GM19035 (cell line): ENCODE measurements at regions not wholly inside any gene's neighbourhood (a gene's known extent, or its start where the extent isn't known, plus 50 kb on each side); places are given as distances from the start of the nearest gene placed in this dataset.

ENCODE experiments used
- ATAC-seq: cut with Tn5 transposase; IDR thresholded peaks from one replicate; pipeline ENCODE4 v1.9.1; 2021; ENCODE audit not compliant: unreplicated experiment

DNA sequence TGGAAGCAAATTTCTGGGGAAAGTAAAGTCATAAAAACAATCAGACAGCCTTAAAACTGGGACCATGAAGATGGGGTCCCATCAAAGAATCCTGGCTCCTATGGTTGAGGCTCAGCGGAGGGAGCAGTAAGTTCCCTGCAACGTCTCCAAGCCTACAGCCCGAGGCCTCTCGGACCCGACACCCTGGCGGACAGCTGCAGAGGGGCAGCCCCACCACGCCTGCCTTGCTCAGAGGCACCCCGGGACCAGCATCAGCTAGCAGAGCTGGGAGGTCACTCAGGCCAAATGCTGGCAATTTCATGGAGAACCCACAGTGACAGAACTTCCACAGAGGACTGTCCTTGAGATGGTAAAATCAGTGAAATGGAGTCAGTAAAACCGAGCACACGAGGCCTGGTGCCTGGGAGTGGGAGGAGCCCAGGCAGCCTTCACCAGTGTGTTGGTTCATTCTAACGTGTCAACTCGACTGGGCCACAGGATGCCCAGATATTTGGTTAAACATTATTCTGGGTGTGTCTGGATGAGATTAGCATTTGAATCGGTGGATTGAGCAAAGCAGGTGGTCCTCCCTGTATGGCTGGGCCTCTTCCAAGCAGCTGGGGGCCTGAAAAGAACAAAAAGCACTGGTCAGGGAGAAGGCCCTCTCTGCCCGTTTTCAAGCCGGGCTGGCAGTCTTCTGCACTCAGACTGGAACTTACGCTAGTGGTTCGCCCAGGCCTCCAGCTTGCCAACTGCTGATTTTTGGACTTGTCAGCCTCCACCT is 96.2 kb upstream of the INSIG1 start:
- no peak for ATAC-seq

DNA sequence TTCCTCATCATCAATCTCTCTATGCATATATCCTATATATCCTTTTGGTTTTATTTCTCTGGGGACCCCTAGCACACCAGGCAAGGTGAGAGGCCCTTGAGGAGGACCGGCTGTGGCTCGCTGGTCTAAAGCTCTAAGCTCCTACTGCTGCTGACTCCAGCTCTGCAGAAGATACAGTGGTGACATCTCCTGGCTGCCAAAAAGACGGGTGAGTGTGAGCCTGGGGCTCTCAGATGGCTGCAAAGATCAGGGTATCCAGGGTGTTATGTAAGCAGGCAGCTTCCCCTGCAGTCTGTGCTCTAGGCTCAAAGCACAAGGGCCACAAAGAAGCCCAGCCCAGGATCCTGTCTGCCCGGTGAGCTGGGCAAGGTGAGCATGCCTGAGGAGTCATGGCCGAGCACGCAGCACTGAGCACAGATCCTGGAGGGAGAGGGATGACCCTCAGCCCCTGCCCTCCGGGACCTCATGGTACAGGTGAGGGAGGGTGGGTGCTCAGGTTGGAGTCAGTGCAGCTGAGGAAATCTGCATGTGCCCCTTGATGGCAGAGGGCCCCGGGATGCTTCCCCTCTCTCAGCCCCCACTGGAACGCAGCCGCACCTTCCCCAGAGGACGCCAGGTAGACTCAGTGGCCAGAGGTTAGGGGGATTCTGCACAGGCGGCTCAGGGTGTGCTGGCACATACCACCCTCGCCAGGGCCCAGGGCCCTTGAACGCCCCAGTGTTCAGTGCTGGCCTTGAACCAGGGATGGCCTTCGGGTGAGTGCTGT is 95.4 kb upstream of the INSIG1 start:
- no peak for ATAC-seq

DNA sequence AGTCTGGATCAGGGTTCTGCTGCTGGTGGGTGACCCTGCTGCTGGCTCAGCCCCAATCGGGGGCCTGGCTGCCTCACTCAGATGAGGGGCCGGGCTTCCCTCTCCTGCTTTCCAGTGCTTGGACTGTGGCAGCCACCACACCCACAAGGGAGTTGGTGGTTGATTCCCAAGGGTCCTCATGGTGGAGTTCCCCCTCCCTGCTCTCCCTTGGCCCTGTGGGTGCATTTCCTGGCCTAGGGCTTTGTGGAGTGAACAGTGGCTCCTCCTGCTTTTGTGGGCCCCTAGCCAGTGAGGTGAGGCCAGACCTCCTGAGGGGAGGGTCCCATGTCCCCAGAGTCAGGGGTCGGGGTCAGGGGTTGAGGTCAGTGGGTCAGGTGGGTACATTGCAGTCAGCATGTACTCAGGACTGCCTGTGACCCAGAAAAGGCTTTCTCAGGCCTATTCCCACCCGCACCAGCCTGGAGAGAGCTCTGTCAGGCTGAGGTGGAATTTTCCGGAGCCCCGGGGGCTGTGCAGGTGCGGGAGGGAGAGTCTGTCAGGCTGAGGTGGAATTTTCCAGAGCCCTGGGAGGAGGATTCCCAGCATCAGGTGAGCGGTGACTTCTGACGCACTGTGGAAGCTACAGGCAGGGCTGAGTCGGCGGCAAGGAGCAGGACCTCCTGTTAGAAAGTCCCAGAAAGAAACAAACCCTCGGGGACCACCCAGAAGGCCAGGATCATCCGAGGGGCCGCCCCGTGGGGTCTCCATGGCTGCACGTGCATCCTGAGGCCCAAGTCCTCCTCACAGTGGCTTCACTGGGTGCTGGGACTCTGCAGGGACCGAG is 94.4 kb upstream of the INSIG1 start:
- no peak for ATAC-seq

DNA sequence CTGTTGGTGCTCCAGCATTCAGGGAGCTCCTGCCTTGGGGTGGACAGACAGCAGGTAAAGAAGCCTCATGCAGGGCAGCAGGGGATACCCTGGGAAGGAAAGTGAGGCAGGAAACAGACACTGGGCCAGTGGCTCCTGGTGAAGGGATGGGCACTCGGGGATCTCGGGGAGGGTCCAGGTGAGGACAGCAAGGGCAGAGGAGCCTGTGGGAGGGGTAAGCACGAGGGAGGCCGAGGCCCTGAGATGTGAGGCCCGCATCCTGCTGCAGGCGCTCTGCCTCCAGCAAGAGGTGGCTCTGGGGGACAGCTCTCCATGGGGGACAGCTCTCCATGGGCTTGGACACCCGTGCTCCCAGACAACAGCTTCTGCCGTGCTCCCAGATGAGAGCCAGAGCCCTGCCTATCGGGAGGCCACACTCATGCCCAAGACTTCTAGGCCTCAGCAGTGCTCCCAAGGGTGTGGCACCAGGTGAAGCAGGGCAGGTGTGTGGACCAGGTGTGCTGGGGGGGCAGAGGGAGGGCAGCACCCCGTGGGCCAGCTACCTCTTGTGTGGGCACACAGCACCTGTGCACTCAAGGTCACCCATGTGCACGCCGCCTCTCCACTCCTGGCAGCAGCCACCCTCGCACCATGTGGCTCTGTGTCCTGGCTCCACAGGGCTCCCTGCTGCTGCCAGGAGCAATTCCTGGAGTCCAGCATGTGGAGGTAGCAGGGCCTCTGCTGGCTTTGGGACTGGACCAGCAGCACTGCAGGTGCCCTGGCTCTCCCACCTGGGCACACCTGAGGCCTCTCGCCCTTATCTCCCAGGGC is 93.6 kb upstream of the INSIG1 start:
- ATAC-seq = no peak

DNA sequence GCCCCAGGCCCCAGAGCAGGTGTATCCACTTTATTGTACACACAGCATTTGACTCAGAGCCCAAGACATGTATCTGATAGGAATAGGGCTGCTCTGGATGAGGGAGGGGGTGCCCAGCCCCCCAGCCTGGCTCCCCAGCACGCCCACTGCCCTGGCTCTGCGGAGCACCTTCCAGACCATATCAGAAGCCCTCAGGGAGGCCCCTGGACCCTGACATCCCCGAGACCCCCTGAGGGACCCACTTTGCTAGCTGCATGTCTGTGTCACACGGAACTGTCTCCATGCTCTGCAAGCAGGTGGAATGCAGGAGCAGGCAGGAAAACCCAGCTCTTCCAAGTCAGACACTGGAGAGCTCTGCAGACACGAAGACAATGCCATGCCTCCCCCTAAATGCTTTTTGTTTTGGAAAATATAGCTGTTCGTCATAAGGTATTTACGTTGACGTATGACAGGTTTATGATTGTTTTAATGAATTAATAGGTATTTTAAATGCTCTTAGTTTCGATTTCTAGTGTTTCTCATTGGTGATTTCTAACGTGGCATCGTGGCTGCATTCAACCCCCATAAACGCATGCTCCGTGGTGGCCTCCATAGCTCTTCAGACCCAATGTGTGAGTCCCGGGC is 92.8 kb upstream of the INSIG1 start:
- ATAC-seq = no peak

DNA sequence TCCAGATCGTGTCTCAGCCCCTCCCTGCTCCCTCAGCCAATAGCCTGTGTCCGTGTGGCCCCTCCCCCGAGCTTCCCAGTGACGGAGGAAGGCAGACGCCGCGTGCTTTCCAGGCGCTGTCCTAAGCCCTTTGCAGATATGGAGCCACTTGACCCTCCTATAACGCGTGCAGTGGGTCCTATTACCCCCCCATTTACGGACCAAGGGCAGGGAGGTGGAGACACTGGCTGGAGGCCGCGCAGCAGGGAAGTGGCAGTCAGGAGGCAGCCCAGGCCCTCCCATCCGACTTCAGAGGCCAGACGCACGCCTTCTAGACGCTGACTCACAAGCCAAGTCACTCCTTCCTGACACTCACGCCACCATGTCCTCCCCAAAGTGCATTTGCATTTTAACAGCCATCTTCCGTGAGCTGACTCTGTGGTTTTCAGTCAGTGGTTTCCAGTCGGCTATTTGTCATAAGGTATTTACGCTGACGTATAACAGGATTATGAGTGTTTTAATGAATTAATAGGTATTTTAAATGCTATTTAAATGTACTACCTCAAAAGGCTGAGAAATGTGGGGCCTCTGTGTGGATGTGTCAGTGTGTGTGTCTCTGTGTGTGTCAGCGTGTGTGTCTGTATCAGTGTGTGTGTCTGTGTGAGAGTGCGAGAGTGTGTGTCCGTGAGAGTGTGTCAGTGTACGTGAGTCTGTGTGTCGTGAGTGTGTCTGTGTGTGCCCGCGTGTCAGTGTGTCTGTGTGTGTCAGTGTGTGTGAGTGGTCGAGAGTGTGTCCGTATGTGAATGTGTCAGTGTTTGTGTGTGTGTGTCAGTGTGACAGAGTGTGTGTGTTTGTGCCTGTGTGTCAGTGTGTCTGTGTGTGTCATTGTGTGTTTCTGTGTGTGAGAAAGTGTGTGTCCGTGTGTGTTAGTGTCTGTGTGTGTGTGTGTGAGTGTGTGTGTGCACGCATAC is 92.0 kb upstream of the INSIG1 start:
- peak; percentile 87 for ATAC-seq

DNA sequence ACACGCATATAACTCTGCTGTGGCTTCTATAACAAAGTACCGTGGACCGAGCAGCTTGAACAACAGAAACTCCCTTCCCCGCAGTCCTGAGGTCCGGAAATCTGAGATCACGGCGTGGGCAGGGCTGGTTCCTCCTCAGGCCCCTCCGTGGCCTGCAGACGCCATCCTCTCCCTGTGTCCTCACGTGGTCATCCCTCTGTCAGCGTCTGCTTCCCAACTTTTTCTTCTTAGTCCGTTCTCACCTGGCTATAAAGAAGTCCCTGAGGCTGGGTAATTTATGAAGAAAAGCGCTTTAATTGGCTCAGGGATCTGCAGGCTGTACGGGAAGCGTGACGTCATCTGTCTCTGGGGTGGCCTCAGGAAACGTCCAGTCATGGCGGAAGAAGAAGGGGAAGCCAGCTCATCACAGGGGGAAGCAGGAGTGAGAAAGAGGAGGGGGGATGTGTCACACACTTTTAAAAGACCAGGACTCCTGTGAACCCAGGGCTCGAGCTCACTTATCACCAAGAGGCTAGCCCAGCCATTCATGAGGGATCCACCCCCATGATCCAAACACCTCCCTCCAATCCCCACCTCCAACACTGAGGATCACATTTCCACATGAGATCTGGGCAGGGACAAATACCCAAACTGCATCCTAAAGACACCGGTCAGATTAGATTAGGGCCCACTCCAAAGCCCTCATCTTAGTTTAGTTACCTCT is 91.2 kb upstream of the INSIG1 start:
- peak; percentile 45 for ATAC-seq

DNA sequence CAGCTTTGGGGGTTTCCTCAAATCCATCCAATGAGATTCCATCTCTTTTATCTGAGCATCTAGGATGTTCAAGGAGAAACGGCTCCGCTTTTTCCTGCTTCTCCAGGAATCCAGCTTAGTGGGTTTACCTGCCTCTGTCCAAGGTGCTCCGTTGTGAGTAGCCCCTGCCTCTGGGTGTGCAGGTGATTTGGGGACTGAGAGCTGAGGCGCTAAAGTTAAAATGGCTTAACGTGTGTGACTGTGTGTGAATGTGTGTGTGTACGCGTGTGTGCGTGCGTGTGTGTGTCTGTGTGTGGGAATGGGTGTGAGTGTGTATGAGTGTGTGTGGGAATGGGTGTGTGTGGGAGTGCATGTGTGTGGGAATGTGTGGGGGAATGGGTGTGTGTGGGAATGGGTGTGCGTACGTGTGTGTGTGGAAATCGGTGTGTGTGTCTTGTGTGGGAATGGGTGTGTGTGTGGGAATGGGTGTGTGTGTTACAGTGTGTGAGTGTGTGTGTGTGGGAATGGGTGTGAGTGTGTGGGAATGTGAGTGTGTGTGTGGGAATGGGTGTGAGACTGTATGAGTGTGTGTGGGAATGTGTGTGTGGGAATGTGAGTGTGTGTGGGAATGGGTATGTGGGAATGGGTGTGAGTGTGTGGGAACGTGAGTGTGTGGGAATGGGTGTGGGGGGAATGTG is 90.2 kb upstream of the INSIG1 start:
- no peak for ATAC-seq

DNA sequence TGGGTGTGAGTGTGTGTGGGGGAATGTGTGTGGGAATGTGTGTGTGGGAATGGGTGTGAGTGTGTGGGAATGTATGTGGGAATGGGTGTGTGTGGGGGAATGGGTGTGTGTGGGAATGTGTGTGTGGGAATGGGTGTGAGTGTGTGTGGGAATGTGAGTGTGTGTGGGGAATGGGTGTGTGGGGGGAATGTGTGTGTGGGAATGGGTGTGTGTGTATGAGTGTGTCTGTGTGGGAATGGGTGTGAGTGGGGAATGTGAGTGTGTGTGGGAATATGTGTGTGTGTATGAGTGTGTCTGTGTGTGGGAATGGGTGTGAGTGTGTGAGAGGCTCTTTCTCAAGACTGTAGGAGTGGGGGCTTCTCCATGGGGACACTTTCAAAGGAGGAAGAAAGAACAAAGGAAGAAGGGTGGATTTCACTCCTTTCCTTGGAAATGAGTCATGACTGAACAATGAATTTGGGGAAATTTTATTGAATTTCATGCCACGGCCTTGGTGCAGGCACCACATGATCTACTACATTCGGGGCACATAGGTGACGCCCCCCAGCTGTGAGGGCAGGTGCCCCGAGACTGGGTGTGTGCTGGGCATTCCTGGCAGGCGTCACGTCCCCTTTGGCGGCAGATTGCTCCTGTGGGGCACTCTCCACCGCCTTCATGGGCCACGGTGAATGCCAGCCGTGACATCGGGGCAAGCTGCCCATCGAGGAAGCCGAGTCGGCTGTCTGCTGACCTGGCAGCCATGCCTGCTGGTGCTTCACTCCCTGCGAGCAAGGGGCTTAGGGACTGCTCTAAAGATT is 88.8 kb upstream of the INSIG1 start:
- no peak for ATAC-seq

DNA sequence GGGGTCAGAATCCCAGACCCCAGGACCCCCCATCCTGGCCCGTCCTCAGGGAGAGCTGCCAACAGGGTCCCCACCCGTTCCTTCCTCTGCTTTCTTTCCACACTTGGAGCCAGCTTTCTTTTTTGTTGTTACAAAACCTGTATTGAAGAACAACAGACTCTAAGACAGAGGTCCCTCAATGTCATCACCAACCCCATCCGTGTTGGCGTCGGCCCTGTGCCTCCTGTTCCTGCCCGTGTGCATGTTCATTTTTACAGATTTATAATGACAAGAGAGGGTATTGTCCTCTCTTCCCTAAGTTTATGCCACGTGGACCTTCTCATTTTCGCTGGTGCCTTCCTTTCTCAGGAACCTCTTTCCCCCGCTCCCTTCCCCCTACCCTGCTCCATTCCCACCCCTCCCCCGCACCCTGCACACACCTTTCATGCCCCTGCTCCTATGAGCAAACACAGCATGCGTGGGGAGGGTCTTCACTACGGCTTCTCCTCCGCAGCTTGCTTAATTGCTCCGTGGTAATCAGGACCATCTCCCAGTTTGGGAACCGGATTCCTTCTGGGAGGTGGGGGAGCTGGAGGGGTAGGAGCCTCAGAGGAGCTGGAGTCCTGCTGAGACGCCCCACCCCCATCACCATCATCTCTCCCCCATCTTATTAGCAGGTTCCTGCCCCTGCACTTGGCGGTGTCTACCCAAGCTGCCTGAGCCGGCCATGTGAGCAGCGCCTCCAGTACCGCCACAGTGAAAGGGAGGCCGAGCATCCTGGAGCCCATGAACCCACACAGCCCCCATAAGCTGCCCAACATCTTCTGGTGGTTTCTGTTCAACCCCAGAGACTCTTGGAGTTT is 88.0 kb upstream of the INSIG1 start:
- ATAC-seq = no peak

DNA sequence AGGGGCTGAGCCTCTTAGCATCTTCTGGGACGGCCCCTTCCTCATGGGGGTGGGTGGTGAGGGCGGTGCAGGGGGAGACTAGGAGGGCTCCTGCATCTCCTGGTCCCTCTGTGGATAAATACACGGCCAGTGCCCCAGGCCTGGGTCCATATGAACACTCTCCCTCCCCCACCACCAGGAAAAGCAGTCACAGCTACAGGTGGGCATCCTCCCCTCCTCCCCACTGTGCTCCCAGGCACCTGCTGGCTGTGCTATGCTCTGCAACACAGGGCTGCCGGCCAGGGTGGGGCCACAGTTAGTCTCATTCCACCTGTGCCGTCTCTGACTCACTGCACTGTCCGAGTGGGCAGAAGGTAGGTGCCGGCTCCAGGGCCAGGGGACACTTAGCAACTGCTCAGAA is 87.3 kb upstream of the INSIG1 start:
- no peak for ATAC-seq

DNA sequence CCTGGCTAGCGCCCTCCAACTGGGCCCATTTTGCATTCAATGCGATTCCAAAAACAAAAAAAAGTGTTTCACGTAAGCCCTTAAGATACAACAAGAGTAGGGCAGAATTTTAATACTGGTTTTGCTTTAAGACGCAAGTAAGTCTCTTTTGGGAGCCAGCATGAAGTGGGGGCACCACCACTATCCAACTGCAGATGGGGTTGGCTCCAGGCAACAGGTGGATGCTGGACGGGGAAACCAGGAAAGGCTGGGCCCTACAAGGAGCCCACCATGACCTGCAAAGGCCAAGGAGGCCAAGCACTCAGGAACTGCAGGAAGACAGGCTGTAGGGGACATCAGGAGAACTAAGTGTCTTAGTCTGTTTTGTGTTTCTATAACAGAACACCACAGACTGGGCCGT is 86.5 kb upstream of the INSIG1 start:
- ATAC-seq = no peak

DNA sequence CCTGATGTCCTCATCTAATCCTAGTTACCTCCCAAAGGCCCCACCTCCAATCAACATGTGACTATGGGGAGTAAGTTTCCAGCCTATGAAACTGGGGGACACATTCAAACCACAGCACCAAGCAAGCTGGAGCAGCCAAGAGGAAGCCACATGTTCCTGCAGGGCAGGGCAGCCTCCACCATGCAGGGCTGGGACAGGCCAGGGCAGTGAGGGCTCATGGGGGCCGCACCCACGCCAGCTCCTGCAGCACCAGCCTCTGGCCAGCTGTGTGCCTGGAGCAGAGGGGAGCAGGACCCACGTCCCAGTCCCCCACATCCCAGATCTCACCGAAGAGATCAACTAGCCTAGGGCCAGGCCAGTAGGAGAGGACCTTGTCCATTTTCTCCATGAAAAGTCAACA is 85.9 kb upstream of the INSIG1 start:
- no peak for ATAC-seq

DNA sequence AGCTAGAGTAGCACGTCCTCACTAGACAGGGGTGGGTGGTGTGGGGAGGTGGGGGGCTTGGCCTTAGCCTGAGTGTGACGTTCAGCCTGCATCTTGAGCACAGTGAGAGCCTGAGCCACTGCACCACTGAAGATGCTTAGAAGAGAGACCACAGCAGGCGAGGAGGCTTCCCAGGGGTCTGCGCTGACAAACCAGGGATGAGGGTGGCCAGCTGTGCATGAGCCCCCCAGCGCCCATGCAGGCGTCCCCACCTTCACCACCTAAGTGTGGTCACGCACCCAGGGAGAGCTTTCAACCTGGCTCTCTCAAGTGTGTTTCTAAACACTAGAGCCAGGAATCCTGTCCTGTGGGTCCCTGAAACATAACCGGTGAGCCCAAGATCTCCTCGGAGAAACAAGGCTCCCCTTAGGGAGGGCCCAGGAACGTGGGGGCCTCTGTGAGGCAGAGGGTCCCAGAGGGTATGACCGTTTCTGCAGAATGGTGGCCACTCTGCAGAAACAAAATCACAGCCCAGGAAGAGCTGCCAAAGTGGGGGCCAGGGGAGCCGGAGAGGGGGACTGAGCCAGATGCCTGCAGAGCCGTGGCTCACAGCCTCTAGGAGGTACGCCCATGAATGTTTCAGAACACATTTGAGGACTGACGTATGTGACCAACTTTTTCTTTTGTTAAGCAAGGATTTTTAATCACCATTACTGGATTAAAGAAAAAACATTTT is 85.2 kb upstream of the INSIG1 start:
- ATAC-seq = no peak

DNA sequence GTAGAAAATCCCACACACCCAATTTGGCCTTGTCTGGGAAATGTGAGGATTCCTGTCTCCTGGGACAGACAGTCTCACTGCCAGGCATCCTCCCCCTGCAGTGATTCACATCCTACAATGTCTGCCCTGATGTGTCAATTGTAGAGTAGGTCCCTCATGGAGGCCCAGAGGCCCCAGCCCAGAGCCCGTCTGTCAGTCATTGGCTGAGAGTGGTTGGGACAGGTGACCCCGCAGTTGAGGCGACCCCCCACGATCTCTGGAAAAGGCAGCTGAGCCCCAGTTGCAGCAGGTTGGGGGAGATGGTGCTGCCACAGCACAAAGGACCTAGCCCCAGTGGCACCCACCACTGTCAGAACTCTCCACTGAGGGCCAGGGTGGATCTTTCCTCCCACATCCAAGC is 84.3 kb upstream of the INSIG1 start:
- no peak for ATAC-seq
